BJ (cell line): ENCODE measurements at regions not wholly inside any gene's neighbourhood (a gene's known extent, or its start where the extent isn't known, plus 50 kb on each side); places are given as distances from the start of the nearest gene placed in this dataset.

Experiments used
- CTCF ChIA-PET: fragments of 350-600 bp; formaldehyde crosslinking; extraction: SDS; loops from one replicate; lab custom pipeline; 2021; ENCODE audit warnings: antibody characterized with exemption, inconsistent platforms; lab: Yijun Ruan, JAX
- POLR2A ChIA-PET: fragments of 300-600 bp; sonication (Branson Sonifier 250); formaldehyde crosslinking; extraction: SDS; loops from one replicate; lab custom pipeline; 2021; ENCODE audit warnings: antibody characterized with exemption; lab: Charles Lee
- DNase-seq: peaks from one replicate; pipeline ENCODE4 v3.0.0-alpha.2; 2011; ENCODE audit warnings: low read depth
- H3K27me3 ChIP-seq: 2 replicates; pipeline ENCODE4 v1.6.0; 2011; ENCODE audit warnings: low read length; ENCODE audit not compliant: control insufficient read depth, insufficient read depth
- H3K36me3 ChIP-seq: 2 replicates; pipeline ENCODE4 v1.5.1; 2011; ENCODE audit warnings: low read length; ENCODE audit not compliant: control insufficient read depth, insufficient read depth
- H3K4me3 ChIP-seq: 2 replicates; pipeline ENCODE4 v1.5.1; 2011; ENCODE audit warnings: low read depth, mild to moderate bottlenecking, control low read depth, low read length
- TF ChIP-seq, protein P1 (sequence below): IDR thresholded peaks from 2 replicates; pipeline ENCODE4 v1.5.1; 2011; ENCODE audit warnings: low read depth, mild to moderate bottlenecking, control low read depth, inconsistent platforms, low read length, moderate library complexity; ENCODE audit not compliant: insufficient read depth

- CTCF ChIA-PET: interaction anchor here (0.7 to 1.4 kb wide), 3 partner anchors 16 to 242 kb away, joined by 3 read pairs; partner anchors contain the start of gene TPST1
- TF ChIP-seq, protein P1, sequence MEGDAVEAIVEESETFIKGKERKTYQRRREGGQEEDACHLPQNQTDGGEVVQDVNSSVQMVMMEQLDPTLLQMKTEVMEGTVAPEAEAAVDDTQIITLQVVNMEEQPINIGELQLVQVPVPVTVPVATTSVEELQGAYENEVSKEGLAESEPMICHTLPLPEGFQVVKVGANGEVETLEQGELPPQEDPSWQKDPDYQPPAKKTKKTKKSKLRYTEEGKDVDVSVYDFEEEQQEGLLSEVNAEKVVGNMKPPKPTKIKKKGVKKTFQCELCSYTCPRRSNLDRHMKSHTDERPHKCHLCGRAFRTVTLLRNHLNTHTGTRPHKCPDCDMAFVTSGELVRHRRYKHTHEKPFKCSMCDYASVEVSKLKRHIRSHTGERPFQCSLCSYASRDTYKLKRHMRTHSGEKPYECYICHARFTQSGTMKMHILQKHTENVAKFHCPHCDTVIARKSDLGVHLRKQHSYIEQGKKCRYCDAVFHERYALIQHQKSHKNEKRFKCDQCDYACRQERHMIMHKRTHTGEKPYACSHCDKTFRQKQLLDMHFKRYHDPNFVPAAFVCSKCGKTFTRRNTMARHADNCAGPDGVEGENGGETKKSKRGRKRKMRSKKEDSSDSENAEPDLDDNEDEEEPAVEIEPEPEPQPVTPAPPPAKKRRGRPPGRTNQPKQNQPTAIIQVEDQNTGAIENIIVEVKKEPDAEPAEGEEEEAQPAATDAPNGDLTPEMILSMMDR: peak; percentile 48
- DNase-seq: no peak
Observed at GRCh38 chr7:66413379-66414114, 208.4 kb downstream of the TPST1 start.

GRCh38 chr7:66415659-66416265 is 210.6 kb downstream of the TPST1 start:
- ChIA-PET CTCF (interaction anchor here (0.6 kb wide), 1 partner anchor 277 kb away, joined by 3 read pairs; no protein-coding TSS in a partner anchor), POLR2A (no interaction called here)
- no peak for DNase-seq
- Histone ChIP-seq H3K27me3 (no peaks in the 10 kb centered on the region), H3K36me3 (no peaks in the 10 kb centered on the region), H3K4me3 (no peak overlapping the region)
- TF ChIP-seq, protein P1: no peak

More at GRCh38 chr7:66413379-66414114, 208.4 kb downstream of the TPST1 start:
- peaks cover under 1% of the 10 kb centered on the region; the same call in 1 of the 2 replicates for H3K36me3 ChIP-seq
- H3K27me3 ChIP-seq: no peaks in the 10 kb centered on the region
- peak overlapping the region; percentile 47 for H3K4me3 ChIP-seq
- POLR2A ChIA-PET: interaction anchor here (0.5 to 0.6 kb wide), 2 partner anchors 215 to 382 kb away, joined by 3 to 5 read pairs; partner anchors contain the start of gene KCTD7

DNA sequence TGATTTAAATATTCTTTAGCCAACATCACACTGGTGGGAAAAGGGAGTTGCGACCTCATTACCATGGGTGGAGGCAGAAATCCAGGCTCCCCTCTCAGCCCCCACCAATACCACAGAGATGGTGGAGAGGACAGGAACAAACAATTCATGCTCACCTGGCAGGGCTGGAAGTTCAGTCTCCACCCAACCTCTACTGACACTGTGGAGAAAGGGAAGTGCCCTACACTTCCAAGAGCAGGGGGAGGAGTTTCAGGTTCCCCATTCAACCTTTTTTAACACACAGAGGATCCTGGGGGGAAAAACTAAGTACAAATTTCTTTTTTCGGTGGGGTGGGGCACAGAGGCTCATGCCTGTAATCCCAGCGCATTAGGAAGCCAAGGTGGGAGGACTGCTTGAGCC is 210.1 kb upstream of the KCTD7 start:
- Histone ChIP-seq H3K4me3 (no peak overlapping the region), H3K36me3 (no peaks in the 10 kb centered on the region), H3K27me3 (no peaks in the 10 kb centered on the region)
- ChIA-PET CTCF (interaction anchor here (1.1 kb wide), 1 partner anchor 199 kb away, joined by 3 read pairs; no protein-coding TSS in a partner anchor), POLR2A (no interaction called here)
- no peak for DNase-seq
- TF ChIP-seq, protein P1: no peak

DNA sequence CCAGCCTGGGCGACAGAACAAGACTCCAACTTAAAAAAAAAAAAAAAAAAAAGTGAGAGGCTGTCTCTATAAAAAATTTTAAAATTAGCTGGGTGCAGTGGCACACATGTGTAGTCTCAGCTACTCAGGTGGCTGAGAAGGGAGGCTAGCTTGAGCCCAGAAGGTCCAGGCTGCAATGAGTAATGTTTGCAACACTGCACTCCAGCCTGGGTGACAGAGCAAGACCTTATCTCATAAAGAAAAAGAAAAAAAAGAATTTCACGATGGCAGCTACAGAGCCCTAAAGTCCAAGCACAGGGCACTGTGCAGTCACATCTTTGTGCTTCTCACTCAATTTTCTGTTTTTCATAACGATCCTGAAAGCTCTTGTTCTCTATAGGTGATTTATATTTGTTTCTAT is 209.5 kb upstream of the KCTD7 start:
- TF ChIP-seq, protein P1: no peak
- no peak overlapping the region for H3K4me3 ChIP-seq
- POLR2A ChIA-PET: no interaction called here
- CTCF ChIA-PET: interaction anchor here (0.7 to 1.1 kb wide), 2 partner anchors 200 to 266 kb away, joined by 3 read pairs; no protein-coding TSS in a partner anchor
- no peak for DNase-seq
- no peaks in the 10 kb centered on the region for H3K36me3 ChIP-seq
- H3K27me3 ChIP-seq: no peaks in the 10 kb centered on the region

GRCh38 chr7:66421830-66422475 is 206.7 kb upstream of the KCTD7 start:
- H3K4me3 ChIP-seq: no peak overlapping the region
- ChIA-PET CTCF (no interaction called here), POLR2A (no interaction called here)
- TF ChIP-seq, protein P1: no peak
- DNase-seq: no peak
- no peaks in the 10 kb centered on the region for H3K27me3 ChIP-seq
- no peaks in the 10 kb centered on the region for H3K36me3 ChIP-seq
